Epithelial cell of esophagus (primary cell): ENCODE measurements at regions not wholly inside any gene's neighbourhood (a gene's known extent, or its start where the extent isn't known, plus 50 kb on each side); places are given as distances from the start of the nearest gene placed in this dataset.

Source experiments
- DNase-seq: peaks from one replicate; pipeline ENCODE4 v3.0.0; 2010; ENCODE audit warnings: low read depth
- H3K4me3 ChIP-seq: 2 replicates; pipeline ENCODE4 v1.5.1; 2011; ENCODE audit warnings: mild to moderate bottlenecking, low read length, control low read depth
- TF ChIP-seq, protein P1 (sequence below): IDR thresholded peaks from 2 replicates; pipeline ENCODE4 v1.5.1; 2011; ENCODE audit warnings: low read depth, mild to moderate bottlenecking, low read length, control low read depth, inconsistent platforms; ENCODE audit not compliant: insufficient read depth; ENCODE audit errors: missing control alignments

DNA sequence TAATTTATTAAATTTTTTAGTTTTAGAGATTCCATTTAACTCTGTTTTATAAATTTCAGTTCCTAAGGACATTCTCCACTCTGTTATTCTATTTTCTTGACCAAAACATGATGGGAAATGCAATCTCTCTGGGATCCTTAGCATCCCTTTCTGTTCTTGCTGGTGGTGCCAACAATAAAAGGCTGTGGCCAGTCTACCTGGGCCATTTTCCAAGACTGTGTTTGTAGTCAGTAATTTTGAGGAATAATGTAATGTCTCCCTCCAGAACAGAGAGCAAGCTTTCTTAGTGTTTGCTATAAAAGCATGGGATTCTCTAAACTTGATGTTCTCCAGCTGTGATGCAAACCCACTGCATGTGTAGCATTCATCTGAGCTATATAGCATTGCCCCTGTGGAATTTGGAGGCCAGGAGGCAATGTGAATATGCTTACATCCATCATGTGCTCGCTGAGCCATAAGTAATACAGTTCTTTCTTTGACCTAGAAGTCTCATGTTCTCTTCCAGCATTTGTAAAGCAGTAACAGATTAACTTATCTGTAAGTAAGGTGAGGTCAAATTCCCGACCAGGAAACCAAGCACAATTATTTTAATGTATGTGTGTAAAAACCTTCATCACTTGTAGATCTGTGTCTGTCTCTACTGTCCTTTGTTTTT is 211.5 kb upstream of the TAS2R1 start:
- H3K4me3 ChIP-seq = no peak overlapping the region
- no peak for DNase-seq
- TF ChIP-seq, protein P1, sequence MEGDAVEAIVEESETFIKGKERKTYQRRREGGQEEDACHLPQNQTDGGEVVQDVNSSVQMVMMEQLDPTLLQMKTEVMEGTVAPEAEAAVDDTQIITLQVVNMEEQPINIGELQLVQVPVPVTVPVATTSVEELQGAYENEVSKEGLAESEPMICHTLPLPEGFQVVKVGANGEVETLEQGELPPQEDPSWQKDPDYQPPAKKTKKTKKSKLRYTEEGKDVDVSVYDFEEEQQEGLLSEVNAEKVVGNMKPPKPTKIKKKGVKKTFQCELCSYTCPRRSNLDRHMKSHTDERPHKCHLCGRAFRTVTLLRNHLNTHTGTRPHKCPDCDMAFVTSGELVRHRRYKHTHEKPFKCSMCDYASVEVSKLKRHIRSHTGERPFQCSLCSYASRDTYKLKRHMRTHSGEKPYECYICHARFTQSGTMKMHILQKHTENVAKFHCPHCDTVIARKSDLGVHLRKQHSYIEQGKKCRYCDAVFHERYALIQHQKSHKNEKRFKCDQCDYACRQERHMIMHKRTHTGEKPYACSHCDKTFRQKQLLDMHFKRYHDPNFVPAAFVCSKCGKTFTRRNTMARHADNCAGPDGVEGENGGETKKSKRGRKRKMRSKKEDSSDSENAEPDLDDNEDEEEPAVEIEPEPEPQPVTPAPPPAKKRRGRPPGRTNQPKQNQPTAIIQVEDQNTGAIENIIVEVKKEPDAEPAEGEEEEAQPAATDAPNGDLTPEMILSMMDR = no peak

DNA sequence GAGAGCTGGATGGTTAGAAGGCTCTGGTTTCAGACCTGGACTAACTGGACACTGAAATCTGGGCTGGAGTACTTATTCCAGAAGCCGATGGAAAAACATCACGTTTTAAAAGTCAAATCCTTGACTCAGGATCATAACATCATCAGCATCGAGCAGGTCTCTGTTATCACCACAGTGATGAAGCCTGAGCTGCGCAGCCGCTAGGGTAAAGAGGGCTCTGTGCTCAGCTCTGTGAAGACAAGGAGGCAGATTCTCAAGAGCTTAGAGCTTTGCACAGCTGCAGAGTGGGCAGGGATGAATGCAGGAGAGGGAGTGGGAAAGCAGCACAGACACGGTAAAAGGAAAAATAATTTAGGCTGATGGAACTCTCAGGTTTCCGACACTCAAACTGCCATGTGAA is 208.8 kb upstream of the TAS2R1 start:
- H3K4me3 ChIP-seq = no peak overlapping the region
- TF ChIP-seq, protein P1 = no peak
- DNase-seq = no peak

DNA sequence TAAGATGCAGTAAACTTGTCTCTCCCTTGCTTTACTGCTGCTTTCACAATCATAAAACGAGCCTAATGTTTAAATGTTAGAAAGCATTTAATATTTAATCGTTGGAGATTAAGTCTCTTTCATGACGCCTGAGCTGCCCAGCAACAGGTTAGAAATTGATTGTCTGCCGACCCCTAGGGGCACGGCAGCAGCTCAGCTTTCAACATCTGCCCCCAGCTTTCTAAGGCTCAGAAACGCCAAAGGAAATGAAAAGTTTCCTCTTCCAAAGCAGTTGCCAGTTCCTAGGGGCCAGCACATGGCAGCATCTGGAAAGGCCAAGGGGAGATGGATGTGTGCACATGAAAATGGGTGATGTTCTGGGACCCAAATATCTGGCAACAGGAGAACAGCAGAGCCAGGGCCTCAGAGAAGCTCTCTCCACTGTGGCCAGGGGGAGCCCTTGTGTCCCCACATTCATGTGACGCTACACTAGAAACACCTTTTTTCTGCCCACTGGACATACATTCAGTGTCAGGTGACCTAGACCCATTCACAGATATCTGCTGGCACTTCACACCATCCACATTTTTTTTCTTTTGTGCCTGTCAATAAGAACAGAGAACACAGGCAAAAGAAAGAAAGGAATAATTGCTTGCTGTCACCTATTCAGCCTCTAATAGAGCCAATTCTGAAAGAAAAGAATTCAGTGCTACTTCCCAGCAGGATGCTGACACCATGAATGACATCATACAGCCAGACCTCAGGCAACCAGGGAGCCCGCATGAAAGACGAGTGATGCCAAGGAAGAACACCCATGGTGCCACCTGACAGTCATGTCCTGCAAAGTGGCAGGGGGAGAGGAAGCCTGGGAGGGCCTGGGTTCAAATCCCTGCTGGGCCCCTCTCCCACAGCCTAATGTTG is 205.0 kb upstream of the TAS2R1 start:
- DNase-seq = no peak
- TF ChIP-seq, protein P1 = no peak
- no peak overlapping the region for H3K4me3 ChIP-seq

DNA sequence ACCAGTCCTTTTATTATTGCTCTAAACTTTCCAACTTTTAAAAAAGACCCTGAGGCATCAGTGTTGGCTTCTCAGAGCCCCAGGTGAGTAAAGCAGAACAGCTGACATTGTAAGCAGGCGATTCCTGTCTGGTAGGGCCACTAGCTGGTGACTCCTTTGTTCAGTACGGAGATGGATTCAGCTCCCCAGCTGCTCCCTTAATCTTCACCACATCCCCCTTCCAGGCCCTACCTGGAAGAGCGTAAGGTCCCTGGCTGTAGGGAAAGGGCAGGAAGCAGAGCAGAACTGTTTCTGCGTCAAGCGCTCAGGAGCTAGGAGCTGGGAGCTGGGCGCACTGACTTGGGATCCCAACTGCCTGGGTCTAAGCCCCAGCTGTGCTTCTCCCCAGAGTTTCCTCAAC is 203.7 kb upstream of the TAS2R1 start:
- TF ChIP-seq, protein P1 = no peak
- no peak for DNase-seq
- H3K4me3 ChIP-seq = no peak overlapping the region

DNA sequence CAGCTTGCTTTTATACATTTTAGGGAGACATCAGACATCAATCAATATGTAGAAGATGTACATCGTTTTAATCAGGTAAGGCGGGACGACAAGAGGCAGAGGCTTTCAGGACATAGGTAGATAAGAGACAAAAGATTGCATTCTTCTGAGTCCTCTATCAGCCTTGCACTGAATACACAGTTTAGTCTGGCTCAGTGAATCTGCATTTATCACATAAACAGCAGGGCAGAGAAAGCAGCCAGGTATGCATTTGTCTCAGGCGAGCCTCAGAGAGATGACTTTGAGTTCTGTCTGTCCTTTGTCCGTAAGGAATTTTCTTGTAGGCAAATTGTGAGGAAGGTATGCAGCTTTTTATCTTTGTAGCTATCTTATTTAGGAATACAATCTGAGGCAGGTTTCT is 202.8 kb upstream of the TAS2R1 start:
- no peak overlapping the region for H3K4me3 ChIP-seq
- TF ChIP-seq, protein P1 = no peak
- DNase-seq = no peak

DNA sequence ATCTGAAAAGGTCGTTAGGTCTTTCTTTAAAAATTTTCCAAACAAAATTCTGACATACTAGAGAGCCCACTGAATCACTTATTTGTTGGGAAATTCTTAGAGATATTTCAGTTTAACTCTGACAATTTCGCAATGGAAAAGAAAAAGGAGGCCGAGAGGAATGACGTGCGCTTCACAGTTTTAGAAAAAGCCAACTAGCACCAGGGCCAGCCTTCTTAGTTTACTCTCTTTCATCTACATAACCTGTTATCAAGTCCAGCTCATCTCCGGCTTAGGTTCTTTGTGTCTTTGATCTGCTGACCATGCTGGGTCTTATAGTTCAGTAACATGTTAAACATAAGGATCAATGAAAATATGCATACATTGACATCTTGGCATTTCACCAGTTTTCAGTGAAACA is 201.7 kb upstream of the TAS2R1 start:
- TF ChIP-seq, protein P1 = no peak
- no peak overlapping the region for H3K4me3 ChIP-seq
- no peak for DNase-seq
